Stomach (tissue), 8 donors: ENCODE measurements at regions not wholly inside any gene's neighbourhood (a gene's known extent, or its start where the extent isn't known, plus 50 kb on each side); places are given as distances from the start of the nearest gene placed in this dataset.

Source experiments
- DNase-seq, 2 donors: peaks; one replicate each; pipeline versions ENCODE4 v3.0.0 to v3.0.0-alpha.2; 2013 to 2019
- H3K27ac ChIP-seq, 5 donors: fragments of 200-600 bp in 4 of 5; sonication (generic) in 4 of 5; one replicate each; pipeline ENCODE4 v1.5.1; 2013 to 2019; ENCODE audit warnings: mild to moderate bottlenecking in 1 of 5, moderate library complexity in 1 of 5
- H3K27me3 ChIP-seq, 3 donors: fragments of 200-600 bp; sonication (generic); one replicate each; pipeline ENCODE4 v1.5.1; 2017 to 2019; ENCODE audit warnings: mixed run types in 1 of 3
- H3K36me3 ChIP-seq, 4 donors: fragments of 200-600 bp; sonication (generic); 1 replicate in 3 of 4; 2 replicates in 1 of 4; pipeline ENCODE4 v1.5.1; 2016 to 2019
- H3K4me1 ChIP-seq, 4 donors: fragments of 200-600 bp; sonication (generic); one replicate each; pipeline ENCODE4 v1.5.1; 2016 to 2019
- H3K4me3 ChIP-seq, 4 donors: fragments of 200-600 bp; sonication (generic) in 3 of 4; one replicate each; pipeline ENCODE4 v1.5.1; 2016 to 2019; ENCODE audit warnings: mild to moderate bottlenecking in 1 of 4
- H3K9me3 ChIP-seq, 4 donors: fragments of 200-600 bp; sonication (generic); one replicate each; pipeline ENCODE4 v1.5.1; 2016 to 2019
- CTCF ChIP-seq, 7 experiments: fragments of 450-650 bp in 4 of 7; fragments of 200-600 bp in 3 of 7; sonication (generic) in 3 of 7; IDR thresholded peaks; one replicate each; pipeline ENCODE4 v1.5.1; 2016 to 2019; ENCODE audit warnings: antibody characterized with exemption in 7 of 7, control low read depth in 2 of 7, mild to moderate bottlenecking in 1 of 7
- EP300 ChIP-seq: sonication (generic); formaldehyde crosslinking; IDR thresholded peaks from one replicate; pipeline ENCODE4 v1.6.1; 2017; ENCODE audit warnings: antibody characterized with exemption
- POLR2A ChIP-seq, 4 donors: fragments of 450-650 bp; IDR thresholded peaks; one replicate each; pipeline ENCODE4 v1.6.1; 2016; ENCODE audit warnings: antibody characterized with exemption in 4 of 4, control low read depth in 2 of 4, mild to moderate bottlenecking in 1 of 4, moderate library complexity in 1 of 4
- POLR2AphosphoS5 ChIP-seq, 3 donors: sonication (generic); formaldehyde crosslinking; IDR thresholded peaks; one replicate each; pipeline ENCODE4 v1.6.1; 2016; ENCODE audit warnings: antibody characterized with exemption in 3 of 3
- WGBS, 5 donors: extraction: QIAGEN DNeasy Blood & Tissue Kit in 3 of 5; methylation state at CpG; one replicate each; pipeline versions ENCODE4 v1.1.5 to v1.1.7; 2013 to 2018; 5-methylcytosine and 5-hydroxymethylcytosine counted together
- intact Hi-C: fragments of 100-400 bp; cut with DNase I; formaldehyde crosslinking; loops from one replicate; pipeline ENCODE4 v1.15.1; 2023; ENCODE audit warnings: low total_unique reads
- donor health status: healthy with polysubstance abuse.
- donor health status: Bipolar disorder and iron deficiency.
- donor health status: healthy.

- Histone ChIP-seq H3K36me3 (no peaks in the 10 kb centered on the region), H3K9me3 (peaks cover 13 to 67% (median 46%) of the 10 kb centered on the region in 4 donors), H3K27me3 (no peaks in the 10 kb centered on the region), H3K27ac (no peak overlapping the region), H3K4me3 (no peak overlapping the region), H3K4me1 (no peaks in the 10 kb centered on the region)
- DNase-seq: no peak
- TF ChIP-seq EP300 (no peak), CTCF (IDR thresholded peaks at IDR 0.05) (no peak), POLR2AphosphoS5 (IDR thresholded peaks at IDR 0.05) (no peak), POLR2A (IDR thresholded peaks at IDR 0.05) (no peak)
- intact Hi-C loops: no loop called here
- WGBS, 5 donors: 0 to 97% (median 54%) methylated on average over 1 of the region's 1 CpG
Measured at GRCh38 chr7:106339513-106340246, 54.9 kb upstream of the NAMPT start.

GRCh38 chr7:106337754-106338153 is 53.0 kb upstream of the NAMPT start:
- intact Hi-C loops: no loop called here
- H3K27me3 ChIP-seq: no peaks in the 10 kb centered on the region
- no peak for DNase-seq
- no peak overlapping the region for H3K27ac ChIP-seq
- WGBS, 5 donors: 56 to 68% (median 64%) methylated on average over 2 of the region's 2 CpGs
- no peak for TF ChIP-seq POLR2AphosphoS5 (IDR thresholded peaks at IDR 0.05)
- no peak for TF ChIP-seq EP300
- TF ChIP-seq POLR2A (IDR thresholded peaks at IDR 0.05): no peak
- no peak for TF ChIP-seq CTCF (IDR thresholded peaks at IDR 0.05)
- H3K4me3 ChIP-seq: no peak overlapping the region
- H3K4me1 ChIP-seq: no peaks in the 10 kb centered on the region
- peaks cover 13 to 60% (median 38%) of the 10 kb centered on the region in 4 donors for H3K9me3 ChIP-seq
- H3K36me3 ChIP-seq: no peaks in the 10 kb centered on the region

GRCh38 chr7:106335814-106336213 is 51.0 kb upstream of the NAMPT start:
- Histone ChIP-seq H3K27ac (no peak overlapping the region), H3K36me3 (no peaks in the 10 kb centered on the region), H3K4me3 (no peak overlapping the region), H3K27me3 (no peaks in the 10 kb centered on the region), H3K9me3 (peaks cover 0 to 41% (median 21%) of the 10 kb centered on the region in 4 donors), H3K4me1 (no peaks in the 10 kb centered on the region)
- intact Hi-C loops: no loop called here
- TF ChIP-seq POLR2A (IDR thresholded peaks at IDR 0.05) (no peak), CTCF (IDR thresholded peaks at IDR 0.05) (no peak), POLR2AphosphoS5 (IDR thresholded peaks at IDR 0.05) (no peak), EP300 (no peak)
- no peak for DNase-seq
